ENCODE measurements at regions not wholly inside any gene's neighbourhood (a gene's known extent, or its start where the extent isn't known, plus 50 kb on each side); places are given as distances from the start of the nearest gene placed in this dataset.

DNA sequence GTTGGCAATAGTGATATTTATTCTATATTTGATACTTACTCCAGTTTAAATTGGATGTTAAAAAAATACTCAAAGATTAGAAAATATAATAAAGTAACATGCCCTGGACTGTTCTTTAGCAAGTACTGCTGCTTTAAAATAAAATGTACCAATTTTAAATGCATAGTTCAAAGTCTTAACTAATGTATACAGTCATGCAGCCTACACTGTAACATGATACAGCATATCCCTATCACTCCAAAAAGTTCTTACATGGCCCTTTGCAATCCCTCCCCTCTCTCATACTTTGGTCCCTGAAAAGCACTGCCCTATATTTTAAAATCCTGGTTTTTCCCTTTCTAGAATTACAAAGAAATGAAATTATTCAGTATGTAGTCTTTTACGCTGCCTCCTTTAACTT, 726.6 kb downstream of the LTN1 start:
- DNase-seq: no peak

DNA sequence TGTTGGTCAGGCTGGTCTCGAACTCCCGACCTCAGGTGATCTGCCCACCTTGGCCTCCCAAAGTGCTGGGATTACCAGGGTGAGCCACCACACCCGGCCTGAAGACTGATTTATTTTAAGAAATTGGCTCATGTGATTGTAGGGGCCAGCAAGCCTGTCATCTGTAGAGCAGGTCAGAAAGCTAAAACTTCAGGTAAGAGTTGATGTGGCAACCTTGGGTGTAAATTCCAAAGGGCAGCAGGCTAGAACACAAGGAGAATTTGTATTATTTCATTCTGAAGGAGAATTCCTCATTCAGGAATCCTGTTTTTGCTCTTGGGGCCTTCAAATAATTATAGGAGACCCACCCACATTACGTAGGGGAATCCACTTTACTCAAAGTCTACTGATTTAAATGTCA, 728.7 kb downstream of the LTN1 start:
- DNase-seq: no peak

DNA sequence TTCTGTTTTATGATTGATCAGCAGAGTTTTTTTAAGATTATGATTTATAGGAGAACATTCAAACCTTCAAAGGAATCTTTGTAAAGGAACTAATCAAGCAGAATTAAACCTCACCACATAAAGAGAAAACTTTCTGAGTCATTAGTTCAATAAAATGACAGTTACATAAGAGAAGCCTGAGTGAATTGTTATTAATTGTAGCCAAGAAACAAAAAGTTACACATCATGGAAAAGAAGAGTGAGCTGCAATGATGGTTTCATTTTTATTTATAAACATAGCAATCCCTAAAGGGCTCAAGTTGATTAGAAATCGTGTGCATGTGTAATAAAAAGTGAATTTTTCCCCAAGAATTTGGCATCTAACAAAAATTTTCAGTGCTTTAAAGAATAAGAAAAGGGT, 731.4 kb downstream of the LTN1 start:
- DNase-seq: no peak

DNA sequence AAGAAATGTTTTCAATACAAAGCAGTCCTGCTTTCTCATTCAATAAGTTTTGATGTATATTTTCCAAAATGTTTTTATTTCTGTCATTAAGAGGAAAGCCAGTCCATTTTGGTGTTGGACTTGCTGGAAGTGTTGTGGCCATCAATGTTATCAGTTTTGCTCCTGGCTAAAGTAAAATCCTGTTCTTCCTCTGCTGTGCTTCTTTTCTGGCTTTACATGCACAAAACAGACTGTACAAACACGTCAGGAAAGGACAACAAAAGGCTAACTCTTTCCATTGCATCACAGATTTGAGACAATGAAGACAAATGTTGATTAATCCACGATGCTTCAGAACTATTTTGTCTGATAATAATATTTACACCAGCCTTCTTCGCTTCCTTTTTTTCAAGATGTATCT, 735.4 kb downstream of the LTN1 start:
- no peak for DNase-seq

DNA sequence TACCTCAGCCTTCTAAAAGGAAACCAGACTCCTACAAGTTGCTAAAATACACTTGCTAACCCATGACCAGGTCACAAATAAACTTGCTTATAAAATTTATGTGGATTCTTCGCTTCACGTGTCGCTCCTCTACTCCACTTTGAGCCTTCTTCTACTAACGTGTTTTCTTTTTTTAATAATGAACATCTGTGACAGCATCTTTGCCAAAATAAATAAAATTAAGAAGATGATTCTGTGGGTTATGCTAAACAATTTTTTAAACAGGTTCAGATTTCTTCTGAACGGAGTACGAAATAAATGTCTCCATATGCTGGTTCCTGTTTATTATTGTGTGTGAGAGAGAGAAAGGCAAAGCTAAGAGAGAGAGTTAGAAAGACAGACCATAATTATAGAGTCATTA, 735.8 kb downstream of the LTN1 start:
- no peak for DNase-seq

DNA sequence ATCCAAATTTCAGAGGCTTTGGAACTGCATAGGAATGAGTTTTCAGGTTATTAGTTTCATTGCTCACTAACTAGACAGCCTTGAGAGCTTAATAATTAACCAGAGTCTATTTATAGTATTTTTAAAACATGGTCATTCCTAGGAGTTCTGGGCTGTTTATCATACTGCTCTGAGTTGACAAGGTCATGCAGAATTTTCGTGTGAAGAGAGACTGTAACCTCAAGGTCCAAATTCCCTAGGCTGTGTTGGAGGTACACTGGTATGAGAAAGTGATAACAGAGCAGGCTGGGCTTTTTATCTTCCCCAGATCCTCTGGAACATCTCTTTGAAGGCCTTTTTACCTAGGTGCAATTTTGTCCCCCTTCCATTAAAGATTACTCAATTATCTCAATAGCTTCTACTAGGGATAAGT, 736.3 kb downstream of the LTN1 start:
- DNase-seq: no peak

DNA sequence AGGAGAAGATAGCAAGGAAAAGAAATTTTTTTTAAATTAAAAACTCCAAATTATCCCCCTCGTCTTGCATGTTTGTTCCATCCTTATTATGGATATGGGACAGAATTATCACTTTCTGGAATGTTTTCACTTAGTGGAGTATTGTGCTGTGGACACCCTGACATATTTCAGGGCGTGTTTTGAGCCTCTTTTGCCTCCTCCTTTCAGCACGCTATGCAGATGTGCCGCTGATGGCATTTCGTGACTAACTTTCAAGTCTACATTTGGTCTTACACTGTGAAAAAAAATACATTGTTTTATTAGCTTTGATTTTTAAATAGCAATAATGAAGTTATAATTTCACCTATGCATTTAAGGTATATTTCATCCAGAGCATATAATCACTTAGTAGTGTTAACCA, 738.7 kb downstream of the LTN1 start:
- DNase-seq: no peak

DNA sequence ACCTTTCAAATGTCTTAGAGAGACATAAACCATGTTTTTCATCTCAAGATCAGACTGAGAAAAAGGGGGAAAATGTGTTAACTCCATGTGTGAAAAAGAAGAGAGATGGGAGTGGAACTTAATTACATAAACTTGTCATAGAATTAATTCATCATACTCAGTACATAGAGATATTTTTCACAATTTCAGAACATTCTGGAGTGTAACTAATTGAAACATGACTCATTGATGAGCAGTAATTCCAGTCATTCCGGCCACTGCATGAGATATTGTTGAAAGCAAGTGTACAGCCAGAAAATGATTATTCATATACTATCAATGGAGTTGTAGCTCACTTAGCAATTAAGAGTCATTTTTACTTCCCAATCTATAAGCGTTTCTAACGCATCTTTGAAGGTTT, 739.3 kb downstream of the LTN1 start:
- no peak for DNase-seq

DNA sequence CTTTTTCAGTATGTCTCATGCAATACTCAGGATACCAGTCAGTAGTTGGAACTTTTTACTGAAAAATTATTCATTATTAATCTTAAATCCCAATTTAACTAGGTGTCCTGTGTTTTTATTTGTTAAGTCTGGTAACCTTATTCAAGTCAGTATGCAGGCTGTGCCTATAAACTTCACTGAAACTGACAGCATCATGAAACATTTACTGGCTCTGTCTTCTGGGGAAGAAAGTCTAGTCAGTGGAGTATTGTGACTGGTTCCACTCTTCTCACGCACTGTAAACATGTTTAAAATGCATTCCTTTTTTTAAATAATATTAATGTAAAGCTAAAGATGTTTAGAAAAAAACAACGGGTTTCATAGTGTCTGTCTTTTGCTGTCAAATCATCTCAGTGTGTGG, 739.7 kb downstream of the LTN1 start:
- DNase-seq: no peak

DNA sequence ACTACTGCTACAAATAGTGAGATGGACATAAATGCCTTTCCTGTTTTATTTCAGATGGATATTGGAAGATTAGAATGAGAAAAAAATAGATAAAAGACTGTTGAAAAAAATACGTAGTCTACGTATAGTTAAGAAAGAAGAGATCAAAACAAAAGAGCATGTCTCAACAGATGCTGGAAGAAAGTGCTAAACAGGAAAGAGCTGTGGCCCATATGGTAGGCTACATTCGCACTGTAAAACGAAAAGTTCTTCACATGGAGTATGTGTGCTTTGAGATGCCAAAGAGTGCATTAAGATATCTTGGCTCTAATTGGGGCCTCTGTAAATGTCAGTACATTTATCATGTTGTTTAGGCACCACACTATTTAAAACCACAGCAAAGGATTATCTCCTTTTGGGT, 741.7 kb downstream of the LTN1 start:
- DNase-seq: no peak

DNA sequence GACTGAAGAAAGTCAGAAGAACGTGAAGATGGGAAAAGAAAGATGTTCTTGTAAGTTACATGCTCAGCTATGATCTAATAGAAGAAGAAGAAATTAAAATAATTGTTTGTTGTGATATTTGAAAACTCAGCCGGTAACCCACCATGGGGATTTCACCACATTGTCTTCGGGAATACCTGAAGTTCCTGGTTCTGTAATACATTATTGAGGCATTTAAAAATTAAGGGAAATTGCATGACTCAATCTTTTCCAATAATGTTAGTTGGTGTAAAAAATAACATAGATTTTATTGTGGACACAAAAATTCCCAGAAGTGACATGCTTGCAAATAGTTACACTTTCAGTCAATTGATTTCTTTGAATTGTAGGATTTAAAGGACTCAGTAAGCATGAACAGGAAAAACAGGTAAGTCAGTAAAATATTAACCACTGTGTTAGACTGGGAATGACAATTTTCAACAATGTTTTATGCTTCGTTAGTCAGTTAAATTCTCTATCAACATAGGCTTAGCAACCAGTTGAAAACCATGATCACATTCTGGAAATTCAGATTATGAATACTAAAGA, 745.1 kb downstream of the LTN1 start:
- DNase-seq: no peak

DNA sequence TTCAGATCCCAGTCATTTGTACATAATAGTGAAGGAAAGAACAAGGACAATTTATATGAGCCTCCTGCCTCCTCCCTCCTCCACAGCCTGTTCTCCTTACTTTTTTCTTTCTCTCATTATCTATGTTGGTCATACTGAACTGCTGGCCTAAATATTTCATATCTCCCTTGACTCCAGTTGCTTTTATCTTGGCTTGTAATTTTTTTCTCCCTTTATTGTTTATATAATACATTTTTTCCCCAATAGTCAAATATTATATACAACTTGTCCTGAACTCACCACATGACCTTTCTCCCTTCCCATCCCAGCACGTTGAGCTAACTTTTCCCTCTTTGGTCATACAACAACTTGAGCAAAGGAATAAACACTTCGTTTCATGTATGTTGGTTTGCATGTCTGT, 752.1 kb downstream of the LTN1 start:
- no peak for DNase-seq

DNA sequence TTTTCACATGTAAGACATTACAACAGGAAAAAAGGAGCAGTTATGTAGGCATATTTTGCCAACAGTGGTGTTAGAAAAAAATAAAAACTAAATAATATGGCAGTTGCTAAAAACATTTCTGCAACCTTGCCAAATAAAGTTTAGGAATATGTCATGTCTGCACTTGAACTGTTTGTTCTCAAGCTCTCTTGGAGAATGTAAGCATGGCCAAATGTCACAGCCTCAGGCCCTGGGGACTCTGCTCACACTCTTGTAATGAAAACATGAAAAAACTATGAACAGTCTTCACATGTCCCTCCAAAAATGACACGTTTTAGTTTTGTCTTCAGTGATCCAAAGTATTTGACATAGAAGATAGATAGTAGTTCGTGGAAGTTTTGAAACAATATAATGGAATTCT, 753.3 kb downstream of the LTN1 start:
- DNase-seq: no peak

DNA sequence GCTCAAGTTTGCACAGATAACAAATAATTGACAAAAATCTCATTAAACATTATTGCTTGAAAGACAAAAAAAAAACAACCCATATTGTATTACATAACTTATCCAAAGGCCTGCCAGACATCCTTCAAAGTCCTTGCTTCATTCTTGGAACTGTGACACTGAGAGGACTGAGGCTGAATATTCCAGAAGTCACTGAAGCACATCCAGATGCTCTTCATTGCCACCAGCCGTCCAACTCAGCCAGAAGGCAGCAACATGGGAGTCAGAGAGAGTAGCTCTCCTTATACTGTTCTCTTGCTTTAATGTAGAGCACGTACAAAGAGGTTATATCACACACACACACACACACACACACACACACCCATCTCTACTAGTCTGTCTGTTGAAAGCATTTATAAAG, 755.0 kb downstream of the LTN1 start:
- no peak for DNase-seq

DNA sequence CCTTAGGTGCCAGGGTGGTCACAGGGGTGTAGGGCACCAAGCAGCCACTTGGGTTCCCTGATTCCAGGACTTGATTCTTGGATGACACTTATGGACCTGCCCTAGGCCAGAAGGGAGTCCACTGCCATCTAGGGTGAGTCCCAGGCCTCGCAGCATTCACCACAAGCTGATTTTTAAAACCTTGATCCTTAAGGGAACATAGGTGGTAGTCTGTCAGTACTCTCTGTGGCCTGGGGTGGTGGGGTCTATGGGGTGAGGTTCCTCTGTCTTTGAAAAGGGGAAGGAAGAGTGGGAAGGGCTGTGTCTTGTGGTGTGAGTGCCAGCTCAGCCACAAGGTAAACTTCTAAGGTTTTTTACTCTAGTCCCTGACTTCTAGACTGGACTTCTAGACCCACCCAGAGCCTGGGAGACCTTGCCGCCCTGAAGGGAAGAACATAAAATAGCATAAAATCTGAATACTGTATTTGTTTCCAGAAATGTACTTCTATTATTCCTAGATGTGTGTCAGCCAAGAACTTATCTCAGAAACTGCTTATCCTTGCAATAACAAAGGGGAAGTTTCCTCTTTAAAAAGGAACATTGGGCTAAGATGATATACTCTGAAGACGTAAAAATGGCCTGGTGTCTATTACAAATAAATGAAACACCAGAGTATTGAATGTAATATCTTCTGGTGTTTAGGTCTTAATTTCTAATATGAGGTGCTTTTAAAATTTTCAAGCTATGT, 757.3 kb downstream of the LTN1 start:
- no peak for DNase-seq

DNA sequence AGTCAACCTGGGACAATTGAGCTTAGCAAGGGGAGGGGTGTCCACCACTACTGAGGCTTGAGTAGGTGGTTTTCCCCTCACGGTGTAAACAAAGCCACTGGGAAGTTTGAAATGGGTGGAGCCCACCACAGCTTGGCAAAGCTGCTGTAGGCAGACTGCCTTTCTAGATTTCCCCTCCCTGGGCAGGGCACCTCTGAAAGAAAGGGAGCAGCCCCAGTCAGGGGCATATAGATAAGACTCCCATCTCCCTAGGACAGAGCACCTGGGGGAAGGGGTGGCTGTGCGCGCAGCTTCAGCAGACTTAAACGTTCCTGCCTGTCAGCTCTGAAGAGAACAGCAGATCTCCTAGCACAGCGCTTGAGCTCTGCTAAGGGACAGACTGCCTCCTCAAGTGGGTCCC, 758.4 kb downstream of the LTN1 start:
- no peak for DNase-seq

DNA sequence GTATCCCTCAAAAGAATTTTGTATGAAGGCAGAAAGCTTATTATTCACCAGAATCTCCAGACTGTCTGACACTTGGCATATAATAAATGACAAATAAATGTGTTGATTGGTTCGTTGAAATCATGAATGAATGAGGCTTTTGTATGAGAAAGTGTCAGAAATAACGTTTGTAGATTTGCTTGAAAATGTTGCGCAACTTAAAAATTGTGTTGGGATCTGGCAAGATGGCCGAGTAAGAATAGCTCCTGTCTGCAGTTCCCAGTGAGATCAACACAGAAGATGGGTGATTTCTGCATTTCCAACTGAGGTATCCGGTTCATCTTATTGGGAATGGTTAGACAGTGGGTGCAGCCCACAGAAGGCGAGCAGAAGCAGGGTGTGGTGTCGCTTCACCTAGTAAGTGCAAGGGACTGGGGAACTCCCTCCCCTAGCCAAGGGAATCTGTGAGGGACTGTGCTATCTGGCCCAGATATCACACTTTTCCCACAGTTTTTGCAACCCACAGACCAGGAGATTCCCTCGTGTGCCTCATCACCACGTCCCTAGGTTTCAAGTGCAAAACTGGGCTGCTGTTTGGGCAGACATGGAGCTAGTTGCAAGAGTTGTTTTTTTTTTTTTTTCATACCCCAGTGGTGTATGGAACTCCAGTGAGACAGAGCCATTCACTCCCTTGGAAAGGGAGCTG, 759.0 kb downstream of the LTN1 start:
- DNase-seq: no peak

DNA sequence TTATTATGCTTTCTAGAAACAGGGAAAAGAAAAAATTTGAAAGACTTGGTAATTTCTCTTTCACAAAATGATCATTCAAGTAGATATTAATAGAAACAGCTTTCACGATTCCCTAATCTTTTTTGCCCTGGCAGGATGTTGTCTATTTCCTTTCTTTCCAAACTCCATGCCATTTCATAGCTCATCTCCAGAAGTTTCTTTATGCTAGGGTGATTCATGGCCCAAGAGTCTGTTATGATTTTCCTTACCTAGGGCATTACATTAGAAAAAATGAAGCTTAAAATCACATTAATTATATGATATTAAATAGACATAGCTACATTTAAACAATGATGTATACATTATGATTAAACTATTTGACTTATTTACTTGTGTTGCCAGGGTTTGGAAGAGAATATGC, 762.1 kb downstream of the LTN1 start:
- no peak for DNase-seq

DNA sequence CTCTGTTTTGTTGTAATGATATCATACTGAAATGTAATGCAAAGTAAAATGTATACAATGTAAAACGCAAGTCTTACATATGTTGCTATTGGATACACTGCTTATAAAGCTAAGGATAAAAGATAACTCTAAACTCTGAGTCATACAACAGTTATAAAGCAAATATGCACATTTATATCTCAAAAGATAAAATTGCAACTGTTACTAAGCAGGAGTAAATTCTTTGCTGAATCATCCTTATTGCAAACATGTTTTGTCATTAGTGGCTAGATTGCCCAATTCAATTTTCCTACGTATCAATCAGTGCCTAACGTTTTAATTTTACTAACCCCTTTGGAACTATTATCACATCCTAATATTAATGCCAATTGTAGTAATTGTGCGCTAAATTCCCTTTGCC, 762.9 kb downstream of the LTN1 start:
- no peak for DNase-seq

DNA sequence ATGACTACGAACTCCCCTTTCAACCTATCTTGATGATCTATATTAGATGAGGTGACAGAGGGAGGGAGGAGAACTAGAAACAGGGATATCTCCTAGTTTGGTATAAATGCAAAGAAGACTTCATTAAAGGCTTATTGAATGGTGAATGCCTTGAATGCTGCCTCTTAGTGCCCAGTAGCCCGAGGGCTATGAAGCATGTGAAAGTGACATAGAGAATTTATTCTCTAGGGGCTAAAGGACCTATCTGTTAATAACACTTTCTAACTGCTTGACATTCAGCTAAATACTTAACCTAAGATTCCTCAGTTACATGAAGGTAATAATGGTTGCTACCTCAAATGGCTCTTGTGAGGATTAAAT, 764.1 kb downstream of the LTN1 start:
- DNase-seq: no peak

DNA sequence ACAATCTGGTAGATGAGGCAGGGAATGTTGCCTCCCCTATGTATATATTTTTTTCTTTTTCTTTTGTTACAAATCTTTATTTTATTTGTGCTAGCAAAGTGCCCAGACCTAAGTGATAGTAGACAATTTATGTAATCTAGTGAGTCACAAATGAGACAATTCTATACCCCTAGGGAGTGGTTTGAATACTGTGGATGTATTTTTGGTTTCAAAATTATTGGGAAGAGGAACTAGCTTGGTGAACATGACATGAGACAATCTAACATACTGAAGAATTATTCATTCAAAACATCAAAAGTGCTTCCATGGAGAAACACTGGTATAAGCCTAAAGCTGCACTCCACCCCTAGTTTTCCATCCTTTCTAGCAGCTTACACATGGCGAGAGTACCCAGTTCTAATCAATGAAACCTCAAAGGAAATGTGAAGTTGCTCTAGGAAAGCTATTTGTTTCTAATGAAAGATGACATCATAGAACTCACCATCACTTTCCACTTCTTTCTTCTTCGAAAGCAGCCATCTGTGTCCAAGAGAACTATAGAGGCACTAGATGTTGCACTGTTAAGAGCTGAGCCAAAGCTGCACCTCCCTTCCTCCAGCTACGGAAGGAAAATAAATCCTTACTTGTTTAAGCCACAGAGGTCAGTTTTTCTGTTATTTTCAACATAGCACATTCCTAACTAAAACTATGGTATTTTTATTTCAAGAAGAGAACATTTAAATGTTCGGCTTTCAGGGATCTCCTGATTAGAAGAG, 764.6 kb downstream of the LTN1 start:
- DNase-seq: no peak

DNA sequence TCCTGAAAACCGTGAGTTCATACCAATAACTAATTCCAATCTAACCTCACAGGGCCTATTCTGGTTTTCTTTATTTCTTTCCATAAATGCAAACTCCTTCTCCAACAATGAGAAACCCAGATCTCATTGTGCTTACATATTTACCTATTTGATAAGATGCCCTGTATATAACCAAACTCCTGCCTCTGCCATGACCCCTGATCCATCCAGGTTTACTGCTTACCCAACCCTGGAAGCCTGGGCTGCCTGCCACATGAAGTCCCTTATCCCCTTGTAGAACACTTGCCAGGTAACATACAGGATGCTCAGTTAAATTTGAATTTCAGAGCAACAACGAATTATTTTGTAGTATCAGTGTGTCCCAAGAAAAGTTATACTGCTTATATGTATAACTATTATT, 766.1 kb downstream of the LTN1 start:
- no peak for DNase-seq

DNA sequence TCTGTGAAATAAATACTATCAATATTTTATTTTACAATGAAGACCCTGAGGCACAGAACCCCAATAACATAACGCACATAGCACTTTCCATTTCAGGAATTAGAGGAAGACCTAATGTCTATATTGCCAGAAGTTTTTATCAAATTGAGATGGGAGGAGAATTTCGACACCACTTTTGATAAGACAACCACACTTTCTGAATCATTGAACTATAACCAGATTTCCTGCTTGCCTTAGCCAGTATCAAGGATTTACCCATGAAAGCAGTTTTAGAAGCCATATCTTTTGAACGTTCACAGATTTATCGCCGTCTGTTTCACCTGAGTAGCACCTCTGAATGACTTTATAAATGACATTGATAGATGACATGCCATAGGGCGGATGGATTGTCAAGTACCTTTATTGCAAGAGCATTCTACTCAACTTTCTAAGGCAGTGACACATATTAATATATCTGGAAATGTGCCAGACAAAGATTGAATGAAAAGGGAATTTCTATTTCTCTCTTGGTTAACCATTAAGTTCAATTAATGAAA, 768.4 kb downstream of the LTN1 start:
- no peak for DNase-seq

DNA sequence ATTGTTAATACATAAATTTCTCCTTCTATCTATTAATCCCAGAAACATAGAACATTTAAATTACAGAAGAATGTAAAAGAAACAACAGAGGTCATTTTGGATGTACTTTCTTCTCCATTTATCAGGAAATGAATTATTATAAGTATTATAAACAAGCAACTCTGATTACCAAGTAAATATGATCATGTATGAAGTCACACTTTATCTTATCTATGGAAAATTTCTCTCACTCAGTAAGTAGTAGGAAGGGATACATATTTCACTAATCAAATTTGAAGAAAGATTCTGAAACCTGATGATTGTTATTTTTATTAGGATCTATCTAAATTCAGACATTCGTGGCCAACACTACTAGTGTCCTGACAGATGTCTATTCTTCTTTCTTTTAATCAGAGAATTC, 770.7 kb downstream of the LTN1 start:
- no peak for DNase-seq

Data from CD4-positive, alpha-beta T cell treated with Interleukin-12 subunit alpha and Interleukin-12 subunit beta, for 1 hour (primary cell).